HS-5 (cell line): ENCODE measurements at regions not wholly inside any gene's neighbourhood (a gene's known extent, or its start where the extent isn't known, plus 50 kb on each side); places are given as distances from the start of the nearest gene placed in this dataset.
"Not testable (repeated sequence)": the region's sequence is repeated elsewhere in the genome, so short reads cannot be mapped to it uniquely, and the experiment has no call there.

Experiments
- DNase-seq: peaks from one replicate; pipeline ENCODE4 v3.0.0-alpha.2; 2012; ENCODE audit warnings: low read depth

- DNase-seq: no peak
Measured at GRCh38 chr13:37216331-37216730, 110.9 kb upstream of the CSNK1A1L start.

GRCh38 chr13:37212826-37213225, 107.4 kb upstream of the CSNK1A1L start:
- DNase-seq: no peak

- no peak for DNase-seq
Measured at GRCh38 chr13:37211487-37211886, 106.0 kb upstream of the CSNK1A1L start.

- no peak for DNase-seq
Measured at GRCh38 chr13:37209621-37210580, 104.4 kb upstream of the CSNK1A1L start.

- DNase-seq: no peak
Measured at GRCh38 chr13:37207691-37208451, 102.4 kb upstream of the CSNK1A1L start.

- no peak for DNase-seq
Measured at GRCh38 chr13:37202264-37202663, 96.8 kb upstream of the CSNK1A1L start.

GRCh38 chr13:37201081-37201480, 95.6 kb upstream of the CSNK1A1L start:
- DNase-seq: no peak

GRCh38 chr13:37198629-37199028, 93.2 kb upstream of the CSNK1A1L start:
- no peak for DNase-seq

GRCh38 chr13:37195621-37196020, 90.2 kb upstream of the CSNK1A1L start:
- no peak for DNase-seq

GRCh38 chr13:37194428-37194861, 89.0 kb upstream of the CSNK1A1L start:
- DNase-seq: peak; percentile 23

- no peak for DNase-seq
Measured at GRCh38 chr13:37192956-37193355, 87.5 kb upstream of the CSNK1A1L start.

GRCh38 chr13:37187621-37188020, 82.2 kb upstream of the CSNK1A1L start:
- no peak for DNase-seq

- DNase-seq: no peak
Measured at GRCh38 chr13:37187105-37187504, 81.6 kb upstream of the CSNK1A1L start.

GRCh38 chr13:37181620-37182019, 76.2 kb upstream of the CSNK1A1L start:
- no peak for DNase-seq

- DNase-seq: no peak
Measured at GRCh38 chr13:37179645-37180044, 74.2 kb upstream of the CSNK1A1L start.

GRCh38 chr13:37177125-37177524, 71.7 kb upstream of the CSNK1A1L start:
- DNase-seq: no peak

- peak; percentile 13 for DNase-seq
Measured at GRCh38 chr13:37175996-37176395, 70.5 kb upstream of the CSNK1A1L start.

- DNase-seq: peak; percentile 45
Measured at GRCh38 chr13:37173214-37173613, 67.8 kb upstream of the CSNK1A1L start.

- not testable (repeated sequence) for DNase-seq
Measured at GRCh38 chr13:37172226-37172625, 66.8 kb upstream of the CSNK1A1L start.

- no peak for DNase-seq
Measured at GRCh38 chr13:37168926-37169325, 63.5 kb upstream of the CSNK1A1L start.

- no peak for DNase-seq
Measured at GRCh38 chr13:37168151-37168550, 62.7 kb upstream of the CSNK1A1L start.

- DNase-seq: no peak
Measured at GRCh38 chr13:37164635-37165034, 59.2 kb upstream of the CSNK1A1L start.
